SJSA1 (cell line): ENCODE measurements at regions not wholly inside any gene's neighbourhood (a gene's known extent, or its start where the extent isn't known, plus 50 kb on each side); places are given as distances from the start of the nearest gene placed in this dataset.
A peak's percentile ranks its signal among the peaks of the same experiment; 100 is the strongest.

Experiments used
- DNase-seq, 2 experiments: peaks; one replicate each; pipeline ENCODE4 v3.0.0-alpha.2; 2015 to 2020; ENCODE audit warnings: low spot score in 2 of 2, low read depth in 1 of 2
- H3K27ac ChIP-seq: fragments of 250-450 bp; sonication (Bioruptor Pico); 2 replicates; pipeline ENCODE4 v1.5.1; 2020; ENCODE audit warnings: mild to moderate bottlenecking, moderate library complexity
- H3K27me3 ChIP-seq: fragments of 250-450 bp; sonication (Bioruptor Pico); replicated peaks from 2 replicates; pipeline ENCODE4 v1.5.1; 2020; ENCODE audit warnings: mild to moderate bottlenecking, moderate library complexity
- H3K36me3 ChIP-seq: fragments of 250-450 bp; sonication (Bioruptor Pico); 2 replicates; pipeline ENCODE4 v1.5.1; 2020; ENCODE audit warnings: mild to moderate bottlenecking
- H3K4me1 ChIP-seq: fragments of 250-450 bp; sonication (Bioruptor Pico); replicated peaks from 2 replicates; pipeline ENCODE4 v1.6.1; 2021; ENCODE audit warnings: mild to moderate bottlenecking
- H3K4me3 ChIP-seq: fragments of 250-450 bp; sonication (Bioruptor Pico); 2 replicates; pipeline ENCODE4 v1.5.1; 2020; ENCODE audit warnings: mild to moderate bottlenecking
- H3K9me3 ChIP-seq: fragments of 250-450 bp; sonication (Bioruptor Pico); replicated peaks from 2 replicates; pipeline ENCODE4 v1.5.1; 2020; ENCODE audit warnings: mild to moderate bottlenecking

DNA sequence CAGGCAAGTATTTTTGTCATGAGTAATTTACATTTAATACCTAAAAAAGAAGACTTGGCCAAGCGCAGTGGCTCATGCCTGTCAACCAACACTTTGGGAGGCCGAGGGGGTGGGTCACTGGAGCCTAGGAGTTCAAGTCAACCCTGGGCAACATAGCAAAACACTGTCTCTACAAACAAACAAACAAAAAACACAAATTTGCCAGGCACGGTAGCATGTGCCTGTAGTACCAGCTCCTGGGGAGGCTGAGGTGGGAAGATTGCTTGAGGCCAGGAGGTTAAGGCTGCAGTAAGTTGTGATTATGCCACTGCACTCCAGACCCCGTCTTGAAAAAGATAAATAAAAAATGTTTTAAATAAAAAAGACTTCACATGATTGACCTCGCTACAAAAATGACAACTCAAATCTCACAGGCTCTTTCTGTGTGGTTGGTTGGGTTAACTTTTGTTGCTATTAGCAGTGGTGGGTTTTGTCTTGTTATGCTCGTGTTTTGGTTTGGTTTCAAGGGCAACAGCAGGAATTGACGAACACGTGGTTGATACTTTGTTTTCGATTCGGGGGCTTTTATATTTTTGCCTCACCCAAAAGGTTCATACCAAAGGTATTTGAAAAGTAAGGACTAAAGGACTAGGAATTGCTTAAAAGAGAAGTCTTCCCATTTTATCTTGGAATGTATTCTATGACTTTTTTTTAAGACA, 227.2 kb upstream of the MKLN1 start:
- peaks cover 16% of the 10 kb centered on the region for H3K4me1 ChIP-seq
- H3K27me3 ChIP-seq: no peaks in the 10 kb centered on the region
- H3K27ac ChIP-seq: no peak overlapping the region
- 0 out of 2 replicates have a peak, but pooled peaks cover 2% of the 10 kb centered on the region for H3K36me3 ChIP-seq
- H3K4me3 ChIP-seq: no peak overlapping the region
- no peaks in the 10 kb centered on the region for H3K9me3 ChIP-seq
- DNase-seq: no peak

- Histone ChIP-seq H3K27ac (no peak overlapping the region), H3K4me3 (no peak overlapping the region)
These were observed 223.7 kb upstream of the MKLN1 start for GRCh38 chr7:131103997-131104396.

GRCh38 chr7:131104596-131105293, 222.9 kb upstream of the MKLN1 start:
- Histone ChIP-seq H3K4me3 (no peak overlapping the region), H3K9me3 (0 out of 2 replicates have a peak, but pooled peaks cover 4% of the 10 kb centered on the region), H3K36me3 (peaks cover 7% of the 10 kb centered on the region), H3K4me1 (peaks cover 32% of the 10 kb centered on the region), H3K27ac (no peak overlapping the region), H3K27me3 (no peaks in the 10 kb centered on the region)
- no peak for DNase-seq

More at GRCh38 chr7:131103997-131104396, 223.7 kb upstream of the MKLN1 start:
- H3K4me1 ChIP-seq: peaks cover 26% of the 10 kb centered on the region
- H3K27me3 ChIP-seq: no peaks in the 10 kb centered on the region
- DNase-seq: peak in 1 of 2 experiments; percentile 21
- 0 out of 2 replicates have a peak, but pooled peaks cover 3% of the 10 kb centered on the region for H3K9me3 ChIP-seq
- H3K36me3 ChIP-seq: peaks cover 7% of the 10 kb centered on the region

- H3K4me1 ChIP-seq: peaks cover 38% of the 10 kb centered on the region
- peaks cover 7% of the 10 kb centered on the region for H3K36me3 ChIP-seq
- no peaks in the 10 kb centered on the region for H3K27me3 ChIP-seq
- H3K9me3 ChIP-seq: 0 out of 2 replicates have a peak, but pooled peaks cover 5% of the 10 kb centered on the region
- peak in 1 of 2 experiments; percentile 28 for DNase-seq
- H3K27ac ChIP-seq: no peak overlapping the region
- peak overlapping the region; percentile 96 for H3K4me3 ChIP-seq
These were observed 222.3 kb upstream of the MKLN1 start for GRCh38 chr7:131105294-131105798.

DNA sequence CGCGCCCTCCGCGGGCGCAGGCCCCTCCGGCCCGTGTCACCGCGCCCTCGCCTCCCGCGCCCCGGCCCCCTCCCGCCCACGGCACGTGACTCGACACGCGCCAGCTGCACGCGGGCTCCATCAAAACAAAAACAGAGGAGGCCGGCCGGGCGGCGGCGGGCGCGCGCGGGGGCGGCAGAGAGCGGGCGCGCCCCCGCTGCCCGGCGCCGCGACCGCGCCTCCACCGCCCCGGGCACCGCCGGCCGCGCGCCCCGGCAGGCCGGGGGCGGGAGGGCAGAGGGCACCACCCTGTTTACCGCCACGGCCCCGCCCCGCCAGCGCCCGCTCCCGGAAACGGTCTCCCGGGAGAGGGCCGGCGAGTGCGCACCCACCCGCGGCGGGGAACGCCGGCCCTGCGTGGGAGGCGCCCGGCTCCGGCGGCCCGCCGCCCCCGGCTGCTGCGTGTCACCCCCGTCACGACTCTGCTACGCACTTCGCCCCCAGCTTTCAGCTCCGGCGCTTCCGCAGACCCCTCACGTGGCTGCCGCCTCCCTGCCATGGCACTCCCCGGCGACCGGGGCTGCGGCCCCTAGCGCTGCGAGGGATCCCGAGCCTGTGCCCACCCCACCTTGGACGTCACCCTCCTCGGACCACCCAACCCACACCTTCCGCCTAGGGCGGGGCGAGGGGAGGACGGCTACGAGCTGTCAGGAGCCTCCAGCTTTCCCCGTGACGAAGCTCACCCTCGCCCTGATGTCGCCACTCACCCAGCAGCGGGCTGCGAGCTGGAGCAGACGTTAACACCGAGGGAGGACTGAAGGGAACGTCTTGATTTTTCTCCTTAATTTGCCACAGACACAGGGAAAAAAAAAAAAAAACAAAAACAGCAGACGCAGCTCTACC, 221.6 kb upstream of the MKLN1 start:
- peaks cover 45% of the 10 kb centered on the region for H3K4me1 ChIP-seq
- peak overlapping the region; percentile 68 for H3K27ac ChIP-seq
- 0 out of 2 replicates have a peak, but pooled peaks cover 5% of the 10 kb centered on the region for H3K9me3 ChIP-seq
- H3K27me3 ChIP-seq: no peaks in the 10 kb centered on the region
- H3K4me3 ChIP-seq: peak overlapping the region; percentile 96
- peaks cover 7% of the 10 kb centered on the region for H3K36me3 ChIP-seq
- DNase-seq: peak; percentile 77 to 78

- H3K4me3 ChIP-seq: peak overlapping the region; percentile 96
- peaks cover 7% of the 10 kb centered on the region for H3K36me3 ChIP-seq
- H3K27ac ChIP-seq: 0 out of 2 replicates have a peak overlapping the region, but pooled peaks have one; percentile 68
- peak in 1 of 2 experiments; percentile 48 for DNase-seq
- H3K27me3 ChIP-seq: no peaks in the 10 kb centered on the region
- H3K4me1 ChIP-seq: peaks cover 50% of the 10 kb centered on the region
- 0 out of 2 replicates have a peak, but pooled peaks cover 5% of the 10 kb centered on the region for H3K9me3 ChIP-seq
These were observed 220.9 kb upstream of the MKLN1 start for GRCh38 chr7:131106681-131107336.

DNA sequence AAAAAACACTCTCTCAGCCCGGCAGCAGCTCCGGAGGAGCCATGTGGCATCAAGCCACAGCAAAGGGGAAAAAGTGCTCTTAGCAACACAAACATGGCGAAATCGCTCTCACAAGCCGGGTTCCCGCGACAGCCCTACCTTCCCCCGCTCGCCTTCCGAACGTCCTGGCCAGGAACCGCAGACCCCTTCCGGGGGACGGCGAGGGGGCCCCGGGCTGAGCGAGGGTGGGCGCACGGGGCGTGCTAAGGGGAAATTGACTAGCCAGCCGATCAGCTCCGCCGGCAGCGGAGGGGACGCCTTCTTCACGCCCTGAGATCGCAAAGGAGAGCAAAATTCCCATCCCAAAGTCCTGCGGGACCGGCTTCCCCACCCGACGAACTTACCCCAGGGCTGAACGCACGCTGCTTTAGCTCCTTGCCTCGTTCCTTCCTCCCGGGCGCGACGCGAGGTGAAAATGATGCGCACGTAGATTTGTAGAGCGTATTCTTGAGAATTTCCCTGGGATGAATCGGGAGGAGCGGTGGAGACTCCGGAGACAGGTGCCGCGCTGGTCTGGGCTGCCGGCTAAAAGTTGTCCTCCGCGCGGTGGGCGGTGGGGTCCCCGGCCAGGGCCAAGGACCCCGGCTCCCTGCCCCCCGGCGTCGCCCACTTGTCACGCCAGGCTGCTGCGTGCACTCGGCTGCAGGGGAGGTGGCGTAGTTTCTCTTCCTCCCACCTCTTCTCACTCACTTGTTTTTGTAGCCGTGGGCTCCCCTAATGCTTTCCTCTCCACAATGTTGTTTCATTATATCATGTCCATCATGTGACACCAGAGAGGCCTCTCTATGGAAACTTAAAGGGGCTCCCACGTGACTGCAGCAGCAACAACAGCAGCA, 220.1 kb upstream of the MKLN1 start:
- H3K27me3 ChIP-seq: no peaks in the 10 kb centered on the region
- peak overlapping the region; percentile 53 for H3K27ac ChIP-seq
- peaks cover 50% of the 10 kb centered on the region for H3K4me1 ChIP-seq
- peak overlapping the region; percentile 96 for H3K4me3 ChIP-seq
- peaks cover 7% of the 10 kb centered on the region for H3K36me3 ChIP-seq
- 0 out of 2 replicates have a peak, but pooled peaks cover 5% of the 10 kb centered on the region for H3K9me3 ChIP-seq
- peak; percentile 58 to 64 for DNase-seq

- 0 out of 2 replicates have a peak, but pooled peaks cover 5% of the 10 kb centered on the region for H3K9me3 ChIP-seq
- DNase-seq: no peak
- H3K27ac ChIP-seq: peak overlapping the region; percentile 53
- H3K36me3 ChIP-seq: peaks cover 7% of the 10 kb centered on the region
- H3K4me1 ChIP-seq: peaks cover 50% of the 10 kb centered on the region
- peak overlapping the region; percentile 96 for H3K4me3 ChIP-seq
- H3K27me3 ChIP-seq: no peaks in the 10 kb centered on the region
These were observed 219.3 kb upstream of the MKLN1 start for GRCh38 chr7:131108212-131108940.

DNA sequence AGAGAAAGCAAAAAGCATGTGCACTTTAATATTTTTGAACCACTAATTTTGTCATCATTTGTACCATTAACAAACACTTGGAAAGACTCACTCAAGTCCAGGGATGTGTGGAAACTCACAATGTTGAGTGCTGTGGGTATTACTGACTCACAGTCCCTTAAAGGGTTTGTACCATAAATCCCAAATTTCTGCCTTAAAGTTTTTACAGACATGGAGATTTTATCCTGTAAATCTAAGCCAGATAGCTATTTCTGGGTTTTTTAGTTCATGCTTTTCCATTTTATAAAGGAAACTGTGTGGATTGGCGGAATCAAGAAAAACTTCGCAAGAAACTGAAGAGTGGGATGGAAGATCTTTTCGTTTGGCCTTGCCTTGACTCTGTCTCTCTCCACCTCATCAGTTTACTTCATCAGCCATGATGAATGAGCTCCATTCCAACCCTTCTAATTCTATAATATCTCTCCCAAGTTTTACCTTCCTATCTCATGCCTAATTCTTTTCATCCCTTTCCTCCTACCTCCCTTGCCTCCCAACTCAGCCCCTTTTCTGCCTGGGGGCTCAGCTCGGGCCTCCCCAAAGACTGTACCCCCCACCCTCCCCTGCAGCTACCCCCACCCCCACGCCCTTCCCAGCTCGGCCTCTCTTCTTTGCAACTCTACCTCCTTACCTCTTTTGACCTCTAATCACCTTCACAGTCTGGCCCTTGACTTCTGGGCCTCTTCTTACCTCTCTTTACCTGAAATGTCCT, 218.5 kb upstream of the MKLN1 start:
- Histone ChIP-seq H3K36me3 (peaks cover 7% of the 10 kb centered on the region), H3K27ac (peak overlapping the region; percentile 90), H3K9me3 (0 out of 2 replicates have a peak, but pooled peaks cover 5% of the 10 kb centered on the region), H3K27me3 (no peaks in the 10 kb centered on the region), H3K4me1 (peaks cover 45% of the 10 kb centered on the region), H3K4me3 (peak overlapping the region; percentile 96)
- peak in 1 of 2 experiments; percentile 33 for DNase-seq

GRCh38 chr7:131109759-131110296, 217.8 kb upstream of the MKLN1 start:
- Histone ChIP-seq H3K4me3 (peak overlapping the region; percentile 52), H3K27ac (peak overlapping the region; percentile 90), H3K4me1 (peaks cover 41% of the 10 kb centered on the region), H3K27me3 (no peaks in the 10 kb centered on the region), H3K36me3 (peaks cover 7% of the 10 kb centered on the region), H3K9me3 (0 out of 2 replicates have a peak, but pooled peaks cover 5% of the 10 kb centered on the region)
- DNase-seq: peak; percentile 73 to 89
